Lung (tissue), 11 donors: ENCODE measurements at regions not wholly inside any gene's neighbourhood (a gene's known extent, or its start where the extent isn't known, plus 50 kb on each side); places are given as distances from the start of the nearest gene placed in this dataset.

Source experiments
- ATAC-seq: fragments of 200-7000 bp; cut with Tn5 transposase; one replicate; pipeline ENCODE4 v1.9.1; 2020; ENCODE audit warnings: moderate number of reproducible peaks; ENCODE audit not compliant: insufficient read depth, low FRiP score
- DNase-seq, 3 donors: peaks; one replicate each; pipeline ENCODE4 v3.0.0-alpha.2; 2013 to 2017
- H3K27ac ChIP-seq, 2 donors: one replicate each; pipeline ENCODE4 v1.5.1; 2013; ENCODE audit warnings: mild to moderate bottlenecking in 2 of 2, moderate library complexity in 2 of 2, control low read depth in 1 of 2, inconsistent platforms in 1 of 2, low read depth in 1 of 2, low read length in 1 of 2
- H3K27me3 ChIP-seq, 3 donors: one replicate each; pipeline ENCODE4 v1.5.1; 2013; ENCODE audit warnings: low read length in 2 of 3; ENCODE audit not compliant: control insufficient read depth in 3 of 3, insufficient read depth in 3 of 3
- H3K36me3 ChIP-seq, 4 donors: one replicate each; pipeline ENCODE4 v1.5.1; 2013; ENCODE audit warnings: low read length in 4 of 4, mild to moderate bottlenecking in 1 of 4, moderate library complexity in 1 of 4; ENCODE audit not compliant: control insufficient read depth in 4 of 4, insufficient read depth in 4 of 4
- H3K4me1 ChIP-seq, 5 donors: one replicate each; pipeline ENCODE4 v1.5.1; 2013; ENCODE audit warnings: low read length in 5 of 5, mild to moderate bottlenecking in 2 of 5, moderate library complexity in 1 of 5; ENCODE audit not compliant: control insufficient read depth in 5 of 5, insufficient read depth in 5 of 5
- H3K4me3 ChIP-seq: one replicate; pipeline ENCODE4 v1.5.1; 2013; ENCODE audit warnings: mild to moderate bottlenecking, control low read depth, moderate library complexity
- H3K9ac ChIP-seq, 2 donors: one replicate each; pipeline ENCODE4 v1.5.1; 2013; ENCODE audit warnings: low read length in 2 of 2, control low read depth in 1 of 2; ENCODE audit not compliant: insufficient read depth in 1 of 2
- H3K9me3 ChIP-seq, 4 donors: one replicate each; pipeline ENCODE4 v1.5.1; 2013; ENCODE audit warnings: low read length in 3 of 4, mild to moderate bottlenecking in 1 of 4, moderate library complexity in 1 of 4; ENCODE audit not compliant: control insufficient read depth in 4 of 4, insufficient read depth in 3 of 4
- CTCF ChIP-seq: IDR thresholded peaks from 2 replicates; pipeline ENCODE4 v1.5.1; 2012; ENCODE audit warnings: mild to moderate bottlenecking; ENCODE audit errors: control extremely low read depth, extremely low read depth
- WGBS, 2 donors: extraction: QIAGEN DNeasy Blood & Tissue Kit; methylation state at CpG; one replicate each; pipeline ENCODE4 v1.1.7; 2013; 5-methylcytosine and 5-hydroxymethylcytosine counted together
- donor health status: control.
- donor health status: control.
- donor health status: Bipolar disorder and iron deficiency.
- donor health status: healthy.
- donor health status: DM: yes; HTN: yes; CAD: no.

DNA sequence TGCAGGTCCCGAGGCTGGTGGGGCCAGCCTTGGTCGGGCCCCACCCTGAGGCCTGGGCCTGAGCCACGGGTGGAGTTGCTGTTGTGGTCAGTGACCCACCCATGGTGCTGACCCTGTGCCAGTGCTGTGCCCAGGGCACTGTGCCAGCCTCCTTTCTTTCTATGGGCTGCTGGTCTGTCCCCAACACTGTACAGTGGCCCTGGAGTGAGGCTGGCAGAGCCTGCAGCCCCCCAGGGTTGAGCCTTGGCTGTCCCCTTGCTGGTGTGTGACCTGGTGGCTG is 1235.7 kb downstream of the BRD1 start:
- Histone ChIP-seq H3K9ac (no peak overlapping the region), H3K27ac (no peak overlapping the region), H3K4me3 (no peak overlapping the region), H3K27me3 (no peaks in the 10 kb centered on the region), H3K4me1 (no peaks in the 10 kb centered on the region), H3K36me3 (no peaks in the 10 kb centered on the region), H3K9me3 (no peaks in the 10 kb centered on the region)
- no peak for ATAC-seq
- DNase-seq: no peak
- WGBS, 2 donors: 60 to 85% methylated on average over 3 of the region's 3 CpGs
- TF ChIP-seq CTCF: no peak

DNA sequence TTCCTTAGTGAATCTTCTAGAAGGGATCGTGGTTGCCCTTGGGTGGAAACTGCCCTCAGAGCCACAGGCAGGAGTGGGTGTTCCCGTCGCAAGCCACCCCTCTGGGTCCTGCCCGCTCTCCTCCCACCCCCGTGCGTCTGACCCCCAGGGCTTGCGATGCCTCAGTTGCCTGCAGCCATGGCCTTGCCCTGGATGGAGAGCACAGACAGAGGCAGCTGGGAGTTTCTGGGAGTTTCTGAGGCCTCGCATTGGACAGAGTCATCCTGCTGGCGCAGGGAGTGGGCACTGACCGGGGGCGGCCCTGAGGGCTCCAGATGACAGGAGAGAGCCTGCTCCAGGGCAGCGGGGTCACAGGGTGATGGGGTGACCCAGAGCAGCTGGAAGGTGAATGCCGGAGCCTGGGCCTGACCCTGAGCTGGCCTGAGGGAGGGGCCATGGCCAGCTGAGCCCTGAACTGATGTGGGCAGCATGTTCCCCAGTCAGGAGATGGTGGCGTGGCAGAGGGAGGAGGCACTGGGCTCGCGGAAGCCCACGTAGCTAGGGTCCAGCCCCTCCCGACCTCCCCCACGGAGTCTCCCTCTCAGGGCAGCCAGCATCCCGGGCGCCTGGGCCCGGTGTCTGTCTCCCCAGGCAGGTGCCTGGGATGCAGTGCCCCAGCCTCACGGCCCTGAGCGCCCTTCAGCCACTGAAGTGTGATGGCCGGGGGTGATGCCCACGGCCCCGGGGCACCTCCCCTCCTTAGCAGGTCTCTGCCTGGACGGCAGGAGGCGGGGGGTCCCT is 1236.2 kb downstream of the BRD1 start:
- Histone ChIP-seq H3K4me1 (no peaks in the 10 kb centered on the region), H3K27me3 (no peaks in the 10 kb centered on the region), H3K36me3 (no peaks in the 10 kb centered on the region), H3K9ac (no peak overlapping the region), H3K4me3 (no peak overlapping the region), H3K9me3 (no peaks in the 10 kb centered on the region), H3K27ac (no peak overlapping the region)
- TF ChIP-seq CTCF: no peak
- DNase-seq (no peak), ATAC-seq (no peak)
- 92 to 93% methylated on average over 23 to 29 of the region's 29 CpGs for WGBS, 2 donors

- Histone ChIP-seq H3K36me3 (no peaks in the 10 kb centered on the region), H3K4me1 (no peaks in the 10 kb centered on the region), H3K27me3 (no peaks in the 10 kb centered on the region), H3K27ac (no peak overlapping the region), H3K4me3 (no peak overlapping the region), H3K9me3 (no peaks in the 10 kb centered on the region), H3K9ac (no peak overlapping the region)
- DNase-seq (no peak), ATAC-seq (no peak)
- no peak for TF ChIP-seq CTCF
- 91 to 93% methylated on average over 19 of the region's 19 CpGs for WGBS, 2 donors
Measured at GRCh38 chr22:48589901-48590300, 1237.8 kb downstream of the BRD1 start.
